ENCODE measurements at regions not wholly inside any gene's neighbourhood (a gene's known extent, or its start where the extent isn't known, plus 50 kb on each side); places are given as distances from the start of the nearest gene placed in this dataset.

- DNase-seq (ENCODE audit: low read depth in 2 of 2, low spot score in 1 of 2) = no peak
Observed at GRCh38 chr15:96889734-96890480, 559.4 kb downstream of the NR2F2 start.

- no peak for DNase-seq (ENCODE audit: low read depth in 2 of 2, low spot score in 1 of 2)
Observed at GRCh38 chr15:96891046-96891445, 560.5 kb downstream of the NR2F2 start.

DNA sequence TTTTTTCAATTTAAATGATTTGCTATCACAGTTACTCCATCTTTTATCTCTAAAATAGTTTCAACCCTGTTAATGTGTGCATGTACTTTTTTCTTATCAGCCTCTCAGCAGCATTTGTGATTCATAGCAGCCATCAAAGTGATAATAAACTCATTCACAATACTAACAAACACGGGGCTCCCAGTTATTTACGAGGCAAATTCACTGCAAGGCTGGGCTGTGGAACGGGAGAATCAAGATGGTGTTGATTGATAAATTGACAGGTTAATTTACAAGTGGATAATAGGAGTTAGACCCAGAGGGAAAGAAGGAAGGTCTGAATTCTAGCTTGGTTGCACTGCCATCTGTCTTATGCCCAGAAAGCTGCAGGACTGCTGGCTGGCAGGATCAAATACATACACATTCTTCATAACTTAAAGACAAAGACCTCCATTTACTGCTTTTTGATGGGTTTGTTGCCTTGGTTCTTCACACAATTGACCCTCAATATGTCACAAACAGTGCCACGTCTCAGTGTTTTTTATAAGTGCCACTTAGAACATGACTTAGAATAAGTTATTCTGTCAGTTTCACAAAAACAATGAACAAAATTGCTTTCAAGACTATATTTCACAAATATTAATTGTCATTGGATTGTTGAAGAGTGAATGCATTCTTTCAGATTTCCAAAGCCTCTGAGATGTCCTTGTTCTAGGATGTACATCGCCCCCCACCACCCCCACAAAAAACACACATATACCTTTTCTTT, 562.8 kb downstream of the NR2F2 start:
- no peak for DNase-seq (ENCODE audit: low read depth in 2 of 2, low spot score in 1 of 2)

DNA sequence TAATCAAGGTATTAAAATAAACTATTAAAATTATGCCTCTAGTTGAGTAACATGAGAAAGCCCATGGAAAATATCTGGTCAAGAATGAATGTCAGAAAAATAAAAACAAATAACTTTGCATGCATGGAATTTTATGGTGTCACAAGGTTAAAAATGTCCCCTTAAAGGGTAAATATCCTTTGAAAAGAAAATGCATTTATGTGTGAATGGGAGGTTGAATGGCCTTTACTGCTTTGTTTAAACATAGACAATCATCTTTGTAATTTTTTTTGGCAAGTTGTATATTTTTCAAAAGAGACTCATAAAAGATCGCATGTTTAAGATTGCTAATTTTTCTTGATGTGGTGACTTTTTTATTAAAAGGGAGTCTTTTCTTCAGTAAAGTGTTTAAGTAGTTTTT, 564.2 kb downstream of the NR2F2 start:
- DNase-seq (ENCODE audit: low read depth in 2 of 2, low spot score in 1 of 2) = no peak

DNA sequence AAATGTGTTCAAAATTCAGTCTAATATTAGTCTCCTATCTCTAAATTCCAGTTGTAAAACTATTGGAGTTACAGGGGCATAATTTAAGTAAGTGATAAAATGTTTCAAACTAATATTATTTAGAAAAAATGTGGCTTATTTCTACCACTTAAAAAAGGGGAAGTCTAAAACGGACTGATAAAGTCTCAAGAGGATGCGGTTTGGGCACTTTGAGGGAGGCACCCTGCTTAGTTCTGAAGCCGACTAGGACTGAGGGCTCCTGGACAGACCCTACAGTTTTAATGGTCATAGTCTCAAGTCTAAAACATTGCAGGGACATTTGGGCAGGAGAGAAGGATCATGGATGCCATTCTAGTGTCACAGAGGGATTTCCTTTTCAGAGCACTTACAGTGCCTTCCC, 566.3 kb downstream of the NR2F2 start:
- DNase-seq (ENCODE audit: low read depth in 2 of 2, low spot score in 1 of 2) = no peak

DNA sequence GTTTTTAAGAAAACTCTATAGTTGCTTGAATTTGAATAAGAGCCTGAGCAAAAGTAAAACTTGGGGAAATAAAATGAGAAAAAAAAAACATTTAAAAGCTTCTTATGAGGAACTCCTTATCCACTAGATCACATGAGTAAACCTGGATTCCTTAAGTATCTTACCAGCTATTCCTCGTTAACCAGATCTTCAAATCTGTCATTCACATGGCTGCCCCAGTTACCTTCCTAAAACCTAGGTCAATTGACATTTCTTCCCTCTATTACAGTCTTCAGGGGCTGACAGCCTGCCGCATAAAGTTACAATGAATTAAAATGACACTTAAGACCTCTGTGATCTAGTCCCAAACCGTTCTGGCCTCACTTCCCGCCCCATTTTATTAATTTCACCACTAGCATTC, 583.6 kb downstream of the NR2F2 start:
- DNase-seq (ENCODE audit: low read depth in 2 of 2, low spot score in 1 of 2) = no peak

DNA sequence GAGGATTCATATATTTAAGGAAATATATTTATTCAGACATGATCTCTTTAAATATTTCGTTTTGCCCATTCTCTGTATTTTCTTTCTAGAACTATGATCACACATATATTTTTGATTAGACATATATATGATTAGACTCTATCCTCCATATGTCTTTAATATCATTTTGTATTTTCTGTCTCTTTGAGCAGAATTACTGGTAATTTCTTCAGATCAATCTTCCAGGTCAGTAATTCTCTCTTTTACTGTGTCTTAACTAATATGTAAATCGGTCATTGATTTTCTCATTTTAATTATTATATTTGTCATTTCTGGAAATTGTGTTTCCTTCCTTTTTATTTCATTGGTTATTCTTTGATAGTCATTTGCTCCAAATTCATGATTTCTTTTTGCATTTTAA, 586.2 kb downstream of the NR2F2 start:
- no peak for DNase-seq (ENCODE audit: low read depth in 2 of 2, low spot score in 1 of 2)

- DNase-seq (ENCODE audit: low read depth in 2 of 2, low spot score in 1 of 2) = no peak
Observed at GRCh38 chr15:96924570-96924969, 594.1 kb downstream of the NR2F2 start.

GRCh38 chr15:96947296-96948229, 617.1 kb downstream of the NR2F2 start:
- DNase-seq (ENCODE audit: low read depth in 2 of 2, low spot score in 1 of 2) = no peak

DNA sequence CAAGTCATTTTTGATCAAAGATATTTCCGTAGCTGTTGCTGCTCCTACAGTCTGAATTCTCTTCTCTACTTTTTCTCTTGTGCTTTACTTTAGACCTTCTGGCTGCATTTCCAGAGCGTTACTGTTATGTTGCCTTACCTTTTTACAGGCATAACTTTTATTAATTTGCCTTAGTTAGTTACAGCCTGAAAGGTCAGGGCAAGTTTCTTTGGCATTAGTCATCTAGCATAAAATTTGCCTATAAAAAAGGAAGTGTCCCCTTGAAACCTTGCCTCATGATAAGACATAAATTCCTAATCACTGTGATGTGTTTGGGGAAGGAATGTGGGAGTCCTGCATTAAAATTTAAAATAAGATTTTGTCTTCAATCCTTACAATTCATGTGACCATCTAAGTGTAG, 618.5 kb downstream of the NR2F2 start:
- no peak for DNase-seq (ENCODE audit: low read depth in 2 of 2, low spot score in 1 of 2)

GRCh38 chr15:96958721-96959120, 628.2 kb downstream of the NR2F2 start:
- no peak for DNase-seq (ENCODE audit: low read depth in 2 of 2, low spot score in 1 of 2)

GRCh38 chr15:96959501-96959900, 629.0 kb downstream of the NR2F2 start:
- no peak for DNase-seq (ENCODE audit: low read depth in 2 of 2, low spot score in 1 of 2)

- DNase-seq (ENCODE audit: low read depth in 2 of 2, low spot score in 1 of 2) = no peak
Observed at GRCh38 chr15:96960711-96961480, 630.4 kb downstream of the NR2F2 start.

- DNase-seq (ENCODE audit: low read depth in 2 of 2, low spot score in 1 of 2) = no peak
Observed at GRCh38 chr15:96966554-96966953, 636.1 kb downstream of the NR2F2 start.

DNA sequence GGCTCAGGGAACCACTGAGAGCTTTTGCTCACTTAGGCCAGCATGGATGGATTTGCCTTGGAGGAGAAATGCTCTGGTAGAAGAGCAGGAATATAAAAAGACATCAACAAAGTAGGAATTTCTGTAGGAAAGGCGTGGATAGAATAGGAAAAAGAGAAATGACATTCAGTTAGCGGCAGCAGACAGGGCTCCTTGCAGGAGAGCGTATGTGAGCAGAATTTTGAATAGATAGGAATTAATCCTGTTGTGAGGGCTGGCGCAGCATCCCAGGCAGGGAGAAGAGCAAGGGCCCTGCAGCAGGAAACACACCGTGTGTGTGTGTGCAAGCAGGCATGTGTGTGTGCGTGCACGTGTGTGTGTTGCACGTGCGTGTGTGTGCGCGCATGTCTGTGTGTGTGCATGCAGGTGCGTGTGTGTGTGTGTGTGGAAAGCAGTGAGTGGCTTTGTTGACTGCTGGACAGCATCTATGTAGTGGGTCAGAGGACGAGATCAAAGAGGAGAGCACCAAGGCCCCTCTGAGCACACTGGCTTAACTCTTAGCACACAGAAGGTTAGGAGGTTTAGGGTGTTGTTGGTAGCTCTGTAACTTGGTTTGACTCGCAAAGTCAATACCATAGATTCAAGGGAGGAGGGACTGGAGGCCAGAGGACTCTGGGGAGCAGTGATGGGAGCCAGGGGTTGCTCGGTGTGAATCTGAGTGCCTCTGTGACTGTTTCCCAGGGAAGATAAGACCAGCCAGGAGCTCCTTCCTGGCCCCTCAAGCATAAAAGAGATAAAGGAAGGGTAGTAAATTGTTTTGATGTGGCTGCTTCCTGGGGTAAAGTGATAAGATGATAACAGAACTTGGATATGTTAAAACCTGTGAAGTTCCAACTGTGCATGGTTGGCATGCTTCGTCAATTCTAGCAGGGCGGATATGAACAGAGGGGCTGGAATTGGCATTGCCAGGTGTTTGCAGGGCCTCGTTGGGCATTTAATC, 639.5 kb downstream of the NR2F2 start:
- no peak for DNase-seq (ENCODE audit: low read depth in 2 of 2, low spot score in 1 of 2)

- no peak for DNase-seq (ENCODE audit: low read depth in 2 of 2, low spot score in 1 of 2)
Observed at GRCh38 chr15:96972201-96972600, 641.7 kb downstream of the NR2F2 start.

DNA sequence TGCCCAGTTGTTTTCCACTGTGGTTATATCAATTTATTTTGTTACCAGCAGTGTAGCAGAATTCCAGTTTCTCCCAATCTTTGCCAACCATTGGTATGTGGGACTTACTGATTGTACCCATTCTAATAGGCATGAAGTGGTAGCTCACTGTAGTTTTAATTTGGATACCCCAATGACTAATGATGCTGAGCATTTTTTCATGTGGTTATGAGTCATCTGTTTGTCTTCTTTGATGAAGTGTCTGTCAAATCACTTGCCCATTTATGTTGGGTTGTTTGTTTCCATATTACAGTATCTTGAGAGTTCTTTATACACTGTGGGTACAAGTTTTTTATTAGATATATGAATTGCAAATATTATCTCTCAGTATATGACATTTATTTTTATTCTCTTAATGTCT, 644.3 kb downstream of the NR2F2 start:
- no peak for DNase-seq (ENCODE audit: low read depth in 2 of 2, low spot score in 1 of 2)

DNA sequence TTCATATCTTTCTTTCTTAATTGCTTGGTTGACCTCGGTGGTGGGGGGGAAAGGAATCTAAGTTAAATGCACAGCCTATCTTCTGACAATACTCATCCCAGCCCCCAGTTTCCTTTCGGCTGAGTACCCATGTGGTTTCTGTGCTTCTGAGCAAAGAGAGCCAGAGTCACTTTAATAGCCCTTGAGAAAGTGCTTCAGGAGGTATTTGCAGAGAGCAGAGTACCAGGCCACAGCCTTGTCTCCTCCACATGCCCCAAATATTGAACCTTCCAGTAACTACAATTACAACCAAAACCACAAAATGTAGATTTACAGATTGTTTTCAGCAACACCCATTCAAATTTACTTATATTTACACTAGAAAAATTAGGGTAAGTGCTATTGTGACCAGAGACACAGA, 647.4 kb downstream of the NR2F2 start:
- no peak for DNase-seq (ENCODE audit: low read depth in 2 of 2, low spot score in 1 of 2)

DNA sequence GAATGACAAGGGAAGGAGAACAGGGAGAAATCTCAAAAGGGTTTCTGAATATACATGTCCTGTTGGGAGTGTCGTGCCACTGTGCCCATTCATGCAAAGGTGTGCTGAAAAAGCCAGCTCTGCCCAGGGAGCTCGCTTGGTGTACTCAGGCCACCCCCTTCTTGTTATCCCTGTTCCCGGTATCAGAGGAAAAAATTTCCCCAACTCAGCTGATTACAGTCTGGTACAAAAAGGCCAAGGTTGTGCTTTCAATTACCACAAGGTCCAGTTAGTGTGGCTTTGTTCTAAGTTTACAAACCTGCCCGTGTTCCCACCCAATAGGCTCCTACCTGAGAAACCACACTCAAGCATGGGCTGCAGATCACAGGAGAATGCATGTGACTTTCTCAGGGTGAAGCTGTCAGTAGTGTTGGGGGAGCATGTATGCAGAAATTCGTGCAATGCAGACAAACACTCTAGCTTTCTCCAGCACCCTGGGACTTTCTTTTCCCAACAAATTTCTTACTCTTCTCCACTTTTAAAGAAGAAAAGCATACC, 648.5 kb downstream of the NR2F2 start:
- no peak for DNase-seq (ENCODE audit: low read depth in 2 of 2, low spot score in 1 of 2)
